GM12878 (cell line): ENCODE measurements at regions not wholly inside any gene's neighbourhood (a gene's known extent, or its start where the extent isn't known, plus 50 kb on each side); places are given as distances from the start of the nearest gene placed in this dataset.

Source experiments
- ATAC-seq: fragments of 200-7000 bp; cut with Tn5 transposase; 3 replicates; pipeline ENCODE4 v1.9.1; 2020; ENCODE audit warnings: mild to moderate bottlenecking, moderate library complexity
- BruUV-seq: library from RNA; stranded (reverse); fragments of 400-500 nt; replicated peaks from 2 replicates; lab custom pipeline; 2021; lab: Mats Ljungman, UMichigan
- CTCF ChIA-PET: fragments of 300-600 bp; sonication (Branson Sonifier 250); formaldehyde crosslinking; extraction: SDS; loops from one replicate; lab custom pipeline; 2021; ENCODE audit warnings: inconsistent platforms; lab: Yijun Ruan, JAX
- POLR2A ChIA-PET: fragments of 350-600 bp; formaldehyde crosslinking; extraction: SDS; loops from one replicate; lab custom pipeline; 2021; ENCODE audit warnings: inconsistent platforms; lab: Charles Lee
- RAD21 ChIA-PET: fragments of 300-600 bp; sonication (Branson Sonifier 250); formaldehyde crosslinking; loops from one replicate; lab custom pipeline; 2023; ENCODE audit warnings: antibody characterized with exemption; ENCODE audit not compliant: unreplicated experiment; lab: Charles Lee
- SMC1A ChIA-PET: fragments of 300-600 bp; sonication (Branson Sonifier 250); formaldehyde crosslinking; loops from one replicate; lab custom pipeline; 2023; ENCODE audit not compliant: unreplicated experiment, uncharacterized antibody; lab: Charles Lee
- DNase-seq: peaks from one replicate; pipeline ENCODE4 v3.0.0-alpha.2; 2011; ENCODE audit warnings: low read depth, low spot score
- FAIRE-seq: peaks from 3 replicates; lab custom pipeline; 2011; peaks lifted over from hg19 to GRCh38; lab: Jason Lieb, UNC
- H2AFZ ChIP-seq: 2 replicates; pipeline ENCODE4 v1.6.0; 2011; ENCODE audit warnings: low read depth, low read length, control low read depth; ENCODE audit not compliant: control insufficient read depth
- H3K27ac ChIP-seq: 2 replicates; pipeline ENCODE4 v1.5.1; 2011; ENCODE audit warnings: control low read depth; ENCODE audit not compliant: control insufficient read depth, insufficient read depth
- H3K27me3 ChIP-seq, 2 experiments: replicated peaks in 1 of 2; 2 replicates each; pipeline versions ENCODE4 v1.6.0 to v1.6.1; 2011; ENCODE audit warnings: low read length in 1 of 2; ENCODE audit not compliant: control insufficient read depth in 2 of 2, insufficient read depth in 2 of 2
- H3K36me3 ChIP-seq, 2 experiments: 2 replicates each; pipeline ENCODE4 v1.5.1; 2011; ENCODE audit warnings: low read length in 1 of 2; ENCODE audit not compliant: control insufficient read depth in 2 of 2, insufficient read depth in 2 of 2
- H3K4me1 ChIP-seq: 2 replicates; pipeline ENCODE4 v1.6.1; 2011; ENCODE audit warnings: mild to moderate bottlenecking, low read length, moderate library complexity, mixed read lengths; ENCODE audit not compliant: control insufficient read depth, insufficient read depth
- H3K4me2 ChIP-seq: 2 replicates; pipeline ENCODE4 v1.6.0; 2011; ENCODE audit warnings: control low read depth; ENCODE audit not compliant: control insufficient read depth, insufficient read depth
- H3K4me3 ChIP-seq: fragments of 200-600 bp; sonication (generic); 2 replicates; pipeline ENCODE4 v1.5.1; 2016
- H3K79me2 ChIP-seq: 2 replicates; pipeline ENCODE4 v1.6.0; 2011; ENCODE audit warnings: low read length; ENCODE audit not compliant: control insufficient read depth, insufficient read depth
- H3K9ac ChIP-seq: 2 replicates; pipeline ENCODE4 v1.8.0; 2011; ENCODE audit warnings: low read length, control low read depth, mixed read lengths; ENCODE audit not compliant: control insufficient read depth, insufficient read depth
- H3K9me3 ChIP-seq: replicated peaks from 3 replicates; pipeline ENCODE4 v1.5.1; 2011; ENCODE audit warnings: mild to moderate bottlenecking, low read length; ENCODE audit not compliant: control insufficient read depth, insufficient read depth
- H4K20me1 ChIP-seq: 2 replicates; pipeline ENCODE4 v1.6.0; 2011; ENCODE audit not compliant: control insufficient read depth, insufficient read depth
- ATF7 ChIP-seq: fragments of 450-650 bp; IDR thresholded peaks from 2 replicates; pipeline ENCODE4 v1.6.1; 2016; ENCODE audit warnings: low read depth, mild to moderate bottlenecking
- BMI1 ChIP-seq: fragments of 450-650 bp; IDR thresholded peaks from 2 replicates; pipeline ENCODE4 v1.6.1; 2016; ENCODE audit warnings: mild to moderate bottlenecking, moderate library complexity, borderline replicate concordance
- CHD1 ChIP-seq: IDR thresholded peaks from 2 replicates; pipeline ENCODE4 v1.6.1; 2012; ENCODE audit warnings: low read depth, low read length, improper control_type of control experiment
- KDM1A ChIP-seq: fragments of 200-600 bp; sonication (generic); IDR thresholded peaks from 2 replicates; pipeline ENCODE4 v1.6.1; 2016; ENCODE audit warnings: borderline replicate concordance
- MEF2B ChIP-seq: fragments of 450-650 bp; IDR thresholded peaks from 2 replicates; pipeline ENCODE4 v1.6.1; 2018; ENCODE audit warnings: mild to moderate bottlenecking, moderate library complexity; ENCODE audit not compliant: partially characterized antibody, poor library complexity, severe bottlenecking
- NBN ChIP-seq: fragments of 450-650 bp; IDR thresholded peaks from 2 replicates; pipeline ENCODE4 v1.6.1; 2016
- NFIC ChIP-seq: IDR thresholded peaks from 2 replicates; pipeline ENCODE4 v1.6.1; 2012; ENCODE audit warnings: low read depth, mild to moderate bottlenecking, inconsistent platforms, low read length, moderate library complexity
- NFYB ChIP-seq: IDR thresholded peaks from 2 replicates; pipeline ENCODE4 v1.6.1; 2011; ENCODE audit warnings: low read depth, mild to moderate bottlenecking, low read length, improper control_type of control experiment, moderate library complexity; ENCODE audit not compliant: insufficient read depth
- RAD21 ChIP-seq: IDR thresholded peaks from 2 replicates; pipeline ENCODE4 v1.6.1; 2011; ENCODE audit warnings: mild to moderate bottlenecking, low read depth, low read length, moderate library complexity; ENCODE audit not compliant: insufficient read depth
- SMAD5 ChIP-seq: IDR thresholded peaks from 2 replicates; pipeline ENCODE4 v1.6.1; 2016; ENCODE audit warnings: antibody characterized with exemption, low read depth
- TCF12 ChIP-seq: IDR thresholded peaks from 2 replicates; pipeline ENCODE4 v1.6.1; 2011; ENCODE audit warnings: low read depth, mild to moderate bottlenecking, low read length
- WGBS: methylation state at CpG from one replicate; pipeline ENCODE4 v1.1.6; 2016; ENCODE audit warnings: low lambda C conversion rate; ENCODE audit not compliant: insufficient replicate concordance, insufficient coverage; ENCODE audit errors: missing lambda C conversion rate; 5-methylcytosine and 5-hydroxymethylcytosine counted together
- in situ Hi-C: fragments of 300-500 bp; cut with MboI; formaldehyde crosslinking; loops from 9 replicates; pipeline ENCODE4 v1.14.3; 2018; ENCODE audit warnings: mixed read lengths
- intact Hi-C: fragments of 100-400 bp; cut with micrococcal nuclease; formaldehyde crosslinking; loops from one replicate; pipeline ENCODE4 v1.14.2; 2022; ENCODE audit not compliant: unreplicated experiment
- TF ChIP-seq, protein P1 (sequence below): IDR thresholded peaks from 2 replicates; pipeline ENCODE4 v1.6.1; 2012; ENCODE audit warnings: low read depth, low read length, improper control_type of control experiment
- TF ChIP-seq, protein P2 (sequence below): fragments of 150-350 bp; IDR thresholded peaks from 2 replicates; pipeline ENCODE4 v1.6.1; 2014; ENCODE audit warnings: mild to moderate bottlenecking, low read depth, low read length
- TF ChIP-seq, protein P3 (sequence below): fragments of 450-650 bp; IDR thresholded peaks from 2 replicates; pipeline ENCODE4 v1.6.1; 2017; ENCODE audit warnings: mild to moderate bottlenecking, moderate library complexity
- TF ChIP-seq, protein P4 (sequence below): IDR thresholded peaks from 2 replicates; pipeline ENCODE4 v1.6.1; 2011; ENCODE audit warnings: low read depth, low read length, improper control_type of control experiment, borderline replicate concordance
- TF ChIP-seq, protein P5 (sequence below): fragments of 450-650 bp; IDR thresholded peaks from 2 replicates; pipeline ENCODE4 v1.6.1; 2017; ENCODE audit warnings: low read depth, mild to moderate bottlenecking, moderate library complexity

DNA sequence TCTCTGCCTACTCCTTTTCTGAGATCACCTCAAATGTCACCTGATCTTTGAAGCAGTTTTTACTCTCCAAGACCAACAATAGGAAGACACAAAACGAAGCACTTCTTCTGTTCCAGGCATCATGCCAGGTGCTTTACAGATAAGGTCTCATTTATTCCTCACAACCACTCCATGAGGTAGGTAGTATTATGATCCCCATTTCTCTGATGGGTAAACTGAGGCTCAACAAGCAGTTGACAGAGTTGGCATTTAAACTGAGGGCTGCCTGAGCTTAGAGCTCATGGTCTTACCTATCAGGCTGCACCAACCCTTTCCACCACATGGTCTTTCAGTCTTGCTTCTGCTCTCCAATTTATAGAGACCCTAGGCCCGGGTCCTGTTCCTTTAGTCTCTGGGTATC is 147.2 kb upstream of the JUN start:
- no peak for ATAC-seq
- intact Hi-C loops (no loop called here), in situ Hi-C loops (no loop called here)
- H3K4me3 ChIP-seq = no peak overlapping the region
- no peaks in the 10 kb centered on the region for H4K20me1 ChIP-seq
- DNase-seq = no peak
- no peaks in the 10 kb centered on the region for H3K36me3 ChIP-seq
- no peak overlapping the region for H2AFZ ChIP-seq
- SMC1A ChIA-PET = interaction anchor here (1.5 kb wide), 1 partner anchor 768 kb away, joined by 5 read pairs; no protein-coding TSS in a partner anchor
- peaks cover 14% of the 10 kb centered on the region for H3K4me1 ChIP-seq
- 45% methylated on average over 2 of the region's 2 CpGs for WGBS
- no peaks in the 10 kb centered on the region for H3K9me3 ChIP-seq
- no peaks in the 10 kb centered on the region for H3K27me3 ChIP-seq
- CTCF ChIA-PET = interaction anchor here (0.7 to 1.1 kb wide), 2 partner anchors 11 to 19 kb away, joined by 3 read pairs; no protein-coding TSS in a partner anchor
- RAD21 ChIA-PET = interaction anchor here (1.1 kb wide), 1 partner anchor 38 kb away, joined by 3 read pairs; no protein-coding TSS in a partner anchor
- FAIRE-seq = no peak
- H3K79me2 ChIP-seq = no peaks in the 10 kb centered on the region
- H3K4me2 ChIP-seq = no peak overlapping the region
- H3K9ac ChIP-seq = no peak overlapping the region
- POLR2A ChIA-PET = no interaction called here
- H3K27ac ChIP-seq = no peak overlapping the region
- BruUV-seq = no TSS peak
- TF ChIP-seq, protein P1, sequence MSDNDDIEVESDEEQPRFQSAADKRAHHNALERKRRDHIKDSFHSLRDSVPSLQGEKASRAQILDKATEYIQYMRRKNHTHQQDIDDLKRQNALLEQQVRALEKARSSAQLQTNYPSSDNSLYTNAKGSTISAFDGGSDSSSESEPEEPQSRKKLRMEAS = no peak
- TF ChIP-seq, protein P2, sequence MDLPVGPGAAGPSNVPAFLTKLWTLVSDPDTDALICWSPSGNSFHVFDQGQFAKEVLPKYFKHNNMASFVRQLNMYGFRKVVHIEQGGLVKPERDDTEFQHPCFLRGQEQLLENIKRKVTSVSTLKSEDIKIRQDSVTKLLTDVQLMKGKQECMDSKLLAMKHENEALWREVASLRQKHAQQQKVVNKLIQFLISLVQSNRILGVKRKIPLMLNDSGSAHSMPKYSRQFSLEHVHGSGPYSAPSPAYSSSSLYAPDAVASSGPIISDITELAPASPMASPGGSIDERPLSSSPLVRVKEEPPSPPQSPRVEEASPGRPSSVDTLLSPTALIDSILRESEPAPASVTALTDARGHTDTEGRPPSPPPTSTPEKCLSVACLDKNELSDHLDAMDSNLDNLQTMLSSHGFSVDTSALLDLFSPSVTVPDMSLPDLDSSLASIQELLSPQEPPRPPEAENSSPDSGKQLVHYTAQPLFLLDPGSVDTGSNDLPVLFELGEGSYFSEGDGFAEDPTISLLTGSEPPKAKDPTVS = no peak
- TF ChIP-seq BMI1 = no peak
- no peak for TF ChIP-seq MEF2B
- TF ChIP-seq TCF12 = no peak
- TF ChIP-seq, protein P3, sequence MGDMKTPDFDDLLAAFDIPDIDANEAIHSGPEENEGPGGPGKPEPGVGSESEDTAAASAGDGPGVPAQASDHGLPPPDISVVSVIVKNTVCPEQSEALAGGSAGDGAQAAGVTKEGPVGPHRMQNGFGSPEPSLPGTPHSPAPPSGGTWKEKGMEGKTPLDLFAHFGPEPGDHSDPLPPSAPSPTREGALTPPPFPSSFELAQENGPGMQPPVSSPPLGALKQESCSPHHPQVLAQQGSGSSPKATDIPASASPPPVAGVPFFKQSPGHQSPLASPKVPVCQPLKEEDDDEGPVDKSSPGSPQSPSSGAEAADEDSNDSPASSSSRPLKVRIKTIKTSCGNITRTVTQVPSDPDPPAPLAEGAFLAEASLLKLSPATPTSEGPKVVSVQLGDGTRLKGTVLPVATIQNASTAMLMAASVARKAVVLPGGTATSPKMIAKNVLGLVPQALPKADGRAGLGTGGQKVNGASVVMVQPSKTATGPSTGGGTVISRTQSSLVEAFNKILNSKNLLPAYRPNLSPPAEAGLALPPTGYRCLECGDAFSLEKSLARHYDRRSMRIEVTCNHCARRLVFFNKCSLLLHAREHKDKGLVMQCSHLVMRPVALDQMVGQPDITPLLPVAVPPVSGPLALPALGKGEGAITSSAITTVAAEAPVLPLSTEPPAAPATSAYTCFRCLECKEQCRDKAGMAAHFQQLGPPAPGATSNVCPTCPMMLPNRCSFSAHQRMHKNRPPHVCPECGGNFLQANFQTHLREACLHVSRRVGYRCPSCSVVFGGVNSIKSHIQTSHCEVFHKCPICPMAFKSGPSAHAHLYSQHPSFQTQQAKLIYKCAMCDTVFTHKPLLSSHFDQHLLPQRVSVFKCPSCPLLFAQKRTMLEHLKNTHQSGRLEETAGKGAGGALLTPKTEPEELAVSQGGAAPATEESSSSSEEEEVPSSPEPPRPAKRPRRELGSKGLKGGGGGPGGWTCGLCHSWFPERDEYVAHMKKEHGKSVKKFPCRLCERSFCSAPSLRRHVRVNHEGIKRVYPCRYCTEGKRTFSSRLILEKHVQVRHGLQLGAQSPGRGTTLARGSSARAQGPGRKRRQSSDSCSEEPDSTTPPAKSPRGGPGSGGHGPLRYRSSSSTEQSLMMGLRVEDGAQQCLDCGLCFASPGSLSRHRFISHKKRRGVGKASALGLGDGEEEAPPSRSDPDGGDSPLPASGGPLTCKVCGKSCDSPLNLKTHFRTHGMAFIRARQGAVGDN = no peak
- TF ChIP-seq NFIC = no peak
- TF ChIP-seq NBN = no peak
- no peak for TF ChIP-seq NFYB
- no peak for TF ChIP-seq KDM1A
- TF ChIP-seq, protein P4, sequence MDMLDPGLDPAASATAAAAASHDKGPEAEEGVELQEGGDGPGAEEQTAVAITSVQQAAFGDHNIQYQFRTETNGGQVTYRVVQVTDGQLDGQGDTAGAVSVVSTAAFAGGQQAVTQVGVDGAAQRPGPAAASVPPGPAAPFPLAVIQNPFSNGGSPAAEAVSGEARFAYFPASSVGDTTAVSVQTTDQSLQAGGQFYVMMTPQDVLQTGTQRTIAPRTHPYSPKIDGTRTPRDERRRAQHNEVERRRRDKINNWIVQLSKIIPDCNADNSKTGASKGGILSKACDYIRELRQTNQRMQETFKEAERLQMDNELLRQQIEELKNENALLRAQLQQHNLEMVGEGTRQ = no peak
- TF ChIP-seq ATF7 = no peak
- no peak for TF ChIP-seq CHD1
- TF ChIP-seq RAD21 = no peak
- TF ChIP-seq SMAD5 = no peak
- TF ChIP-seq, protein P5, sequence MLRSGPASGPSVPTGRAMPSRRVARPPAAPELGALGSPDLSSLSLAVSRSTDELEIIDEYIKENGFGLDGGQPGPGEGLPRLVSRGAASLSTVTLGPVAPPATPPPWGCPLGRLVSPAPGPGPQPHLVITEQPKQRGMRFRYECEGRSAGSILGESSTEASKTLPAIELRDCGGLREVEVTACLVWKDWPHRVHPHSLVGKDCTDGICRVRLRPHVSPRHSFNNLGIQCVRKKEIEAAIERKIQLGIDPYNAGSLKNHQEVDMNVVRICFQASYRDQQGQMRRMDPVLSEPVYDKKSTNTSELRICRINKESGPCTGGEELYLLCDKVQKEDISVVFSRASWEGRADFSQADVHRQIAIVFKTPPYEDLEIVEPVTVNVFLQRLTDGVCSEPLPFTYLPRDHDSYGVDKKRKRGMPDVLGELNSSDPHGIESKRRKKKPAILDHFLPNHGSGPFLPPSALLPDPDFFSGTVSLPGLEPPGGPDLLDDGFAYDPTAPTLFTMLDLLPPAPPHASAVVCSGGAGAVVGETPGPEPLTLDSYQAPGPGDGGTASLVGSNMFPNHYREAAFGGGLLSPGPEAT = no peak
